ENCODE measurements at regions not wholly inside any gene's neighbourhood (a gene's known extent, or its start where the extent isn't known, plus 50 kb on each side); places are given as distances from the start of the nearest gene placed in this dataset.

GRCh38 chr4:130468340-130468739 is 1372.4 kb downstream of the C4orf33 start:
- Histone ChIP-seq H3K36me3 (no peaks in the 10 kb centered on the region), H3K9me3 (no peaks in the 10 kb centered on the region), H3K4me3 (no peak overlapping the region), H3K27me3 (no peaks in the 10 kb centered on the region), H3K4me1 (no peaks in the 10 kb centered on the region), H3K27ac (no peak overlapping the region)
- TF ChIP-seq POLR2A (IDR thresholded peaks at IDR 0.05) (no peak), POLR2AphosphoS5 (IDR thresholded peaks at IDR 0.05) (no peak), CTCF (IDR thresholded peaks at IDR 0.05) (no peak)
- no peak for DNase-seq (ENCODE audit: low spot score in 2 of 2)
- intact Hi-C loops (cut with DNase I; ENCODE audit: low total_unique reads) = no loop called here

GRCh38 chr4:130478406-130478805 is 1382.5 kb downstream of the C4orf33 start:
- no peak for TF ChIP-seq CTCF (IDR thresholded peaks at IDR 0.05)
- no peak for TF ChIP-seq POLR2AphosphoS5 (IDR thresholded peaks at IDR 0.05)
- TF ChIP-seq POLR2A (IDR thresholded peaks at IDR 0.05) = no peak
- Histone ChIP-seq H3K27me3 (no peaks in the 10 kb centered on the region), H3K4me3 (no peak overlapping the region), H3K36me3 (no peaks in the 10 kb centered on the region), H3K27ac (no peak overlapping the region), H3K4me1 (no peaks in the 10 kb centered on the region), H3K9me3 (no peaks in the 10 kb centered on the region)
- no peak for DNase-seq (ENCODE audit: low spot score in 2 of 2)
- intact Hi-C loops (cut with DNase I; ENCODE audit: low total_unique reads) = no loop called here

- no peak for TF ChIP-seq POLR2A (IDR thresholded peaks at IDR 0.05)
- no peak for TF ChIP-seq POLR2AphosphoS5 (IDR thresholded peaks at IDR 0.05)
- TF ChIP-seq CTCF (IDR thresholded peaks at IDR 0.05) = no peak
- Histone ChIP-seq H3K36me3 (no peaks in the 10 kb centered on the region), H3K27ac (no peak overlapping the region), H3K9me3 (no peaks in the 10 kb centered on the region), H3K4me1 (no peaks in the 10 kb centered on the region), H3K27me3 (no peaks in the 10 kb centered on the region), H3K4me3 (no peak overlapping the region)
- no peak for DNase-seq (ENCODE audit: low spot score in 2 of 2)
- intact Hi-C loops (cut with DNase I; ENCODE audit: low total_unique reads) = no loop called here
Measured at GRCh38 chr4:130479020-130479419, 1383.1 kb downstream of the C4orf33 start.

DNA sequence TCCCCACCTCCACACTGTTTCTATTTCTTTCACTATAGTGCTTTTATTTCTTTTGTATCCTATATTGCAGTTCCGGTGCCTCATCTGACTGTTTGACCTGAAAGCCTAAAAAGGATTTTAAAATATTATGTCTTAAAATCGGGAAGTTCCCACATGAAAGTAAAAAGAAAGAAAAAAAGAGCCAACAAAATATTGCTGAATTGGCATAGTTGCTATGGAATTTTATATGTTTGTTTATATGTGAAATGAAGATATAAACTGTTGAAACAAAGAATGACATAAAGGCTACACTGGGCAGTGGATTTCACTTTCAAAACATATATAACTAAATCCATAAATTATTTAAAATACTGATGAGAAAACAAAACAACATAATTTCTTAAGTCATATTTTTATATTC is 1383.7 kb downstream of the C4orf33 start:
- H3K4me3 ChIP-seq = no peak overlapping the region
- no peak for DNase-seq (ENCODE audit: low spot score in 2 of 2)
- TF ChIP-seq CTCF (IDR thresholded peaks at IDR 0.05) = no peak
- no peak for TF ChIP-seq POLR2AphosphoS5 (IDR thresholded peaks at IDR 0.05)
- no peak for TF ChIP-seq POLR2A (IDR thresholded peaks at IDR 0.05)
- H3K27ac ChIP-seq = no peak overlapping the region
- H3K9me3 ChIP-seq = no peaks in the 10 kb centered on the region
- H3K27me3 ChIP-seq = no peaks in the 10 kb centered on the region
- intact Hi-C loops (cut with DNase I; ENCODE audit: low total_unique reads) = no loop called here
- H3K4me1 ChIP-seq = no peaks in the 10 kb centered on the region
- H3K36me3 ChIP-seq = no peaks in the 10 kb centered on the region

DNA sequence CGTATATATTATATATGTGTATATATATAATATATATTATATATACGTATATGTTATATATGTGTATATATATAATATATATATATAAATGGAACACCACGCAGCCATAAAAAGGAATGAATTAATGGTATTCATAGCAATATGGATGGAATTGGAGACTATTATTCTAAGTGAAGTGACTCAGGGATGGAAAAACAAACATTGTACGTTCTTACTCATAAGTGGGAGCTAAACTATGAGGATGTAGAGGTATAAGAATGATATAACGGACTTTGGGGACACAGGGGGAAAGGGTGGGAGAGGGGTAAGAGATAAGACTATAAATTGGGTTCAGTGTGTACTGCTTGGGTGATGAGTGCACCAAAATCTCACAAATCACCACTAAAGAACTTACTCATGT is 1388.9 kb downstream of the C4orf33 start:
- no peak for DNase-seq (ENCODE audit: low spot score in 2 of 2)
- Histone ChIP-seq H3K9me3 (no peaks in the 10 kb centered on the region), H3K36me3 (no peaks in the 10 kb centered on the region), H3K4me1 (no peaks in the 10 kb centered on the region), H3K27me3 (no peaks in the 10 kb centered on the region), H3K4me3 (no peak overlapping the region), H3K27ac (no peak overlapping the region)
- intact Hi-C loops (cut with DNase I; ENCODE audit: low total_unique reads) = no loop called here
- TF ChIP-seq POLR2AphosphoS5 (IDR thresholded peaks at IDR 0.05) (no peak), POLR2A (IDR thresholded peaks at IDR 0.05) (no peak), CTCF (IDR thresholded peaks at IDR 0.05) (no peak)
